H9 (cell line): ENCODE measurements at regions not wholly inside any gene's neighbourhood (a gene's known extent, or its start where the extent isn't known, plus 50 kb on each side); places are given as distances from the start of the nearest gene placed in this dataset.
"Not testable (repeated sequence)": the region's sequence is repeated elsewhere in the genome, so short reads cannot be mapped to it uniquely, and the experiment has no call there.

ENCODE experiments used
- DNase-seq: peaks from one replicate; pipeline ENCODE4 v3.0.0-alpha.2; 2017
- H2AFZ ChIP-seq: one replicate; pipeline ENCODE4 v1.6.1; 2013; ENCODE audit warnings: mild to moderate bottlenecking, low read length, control low read depth, moderate library complexity
- H2AK5ac ChIP-seq: 2 replicates; pipeline ENCODE4 v1.6.1; 2013; ENCODE audit warnings: low read length, control low read depth, mixed read lengths; ENCODE audit not compliant: insufficient read length
- H2BK120ac ChIP-seq: one replicate; pipeline ENCODE4 v1.6.1; 2013; ENCODE audit warnings: low read depth, mild to moderate bottlenecking, low read length, control low read depth, inconsistent platforms; ENCODE audit not compliant: poor library complexity, severe bottlenecking
- H2BK12ac ChIP-seq: 2 replicates; pipeline ENCODE4 v1.6.1; 2013; ENCODE audit warnings: low read length, control low read depth, mixed read lengths, low read depth; ENCODE audit not compliant: insufficient read length
- H2BK15ac ChIP-seq: 2 replicates; pipeline ENCODE4 v1.6.1; 2013; ENCODE audit warnings: low read depth, low read length, control low read depth
- H2BK20ac ChIP-seq: one replicate; pipeline ENCODE4 v1.6.1; 2013; ENCODE audit warnings: low read depth, mild to moderate bottlenecking, low read length, control low read depth, inconsistent platforms; ENCODE audit not compliant: poor library complexity, severe bottlenecking
- H2BK5ac ChIP-seq: 2 replicates; pipeline ENCODE4 v1.6.1; 2013; ENCODE audit warnings: low read length, control low read depth, mixed read lengths; ENCODE audit not compliant: insufficient read length
- H3K14ac ChIP-seq: 2 replicates; pipeline ENCODE4 v1.6.1; 2013; ENCODE audit warnings: low read length, control low read depth; ENCODE audit not compliant: insufficient read depth
- H3K18ac ChIP-seq: 2 replicates; pipeline ENCODE4 v1.6.1; 2013; ENCODE audit warnings: low read depth, mild to moderate bottlenecking, mixed read lengths, low read length, control low read depth; ENCODE audit not compliant: insufficient read length
- H3K23ac ChIP-seq: 2 replicates; pipeline ENCODE4 v1.6.1; 2013; ENCODE audit warnings: low read length, control low read depth, mixed read lengths, low read depth; ENCODE audit not compliant: insufficient read length
- H3K23me2 ChIP-seq: 2 replicates; pipeline ENCODE4 v1.6.1; 2013; ENCODE audit warnings: low read depth, mild to moderate bottlenecking, mixed read lengths, low read length, control low read depth; ENCODE audit not compliant: insufficient read length, poor library complexity, severe bottlenecking
- H3K27ac ChIP-seq: 2 replicates; pipeline ENCODE4 v1.5.1; 2013; ENCODE audit warnings: low read length, control low read depth, mixed read lengths, low read depth; ENCODE audit not compliant: insufficient read length
- H3K27me3 ChIP-seq: 2 replicates; pipeline ENCODE4 v1.6.1; 2013; ENCODE audit warnings: low read length, control low read depth, inconsistent platforms; ENCODE audit not compliant: insufficient read depth
- H3K4ac ChIP-seq: 2 replicates; pipeline ENCODE4 v1.6.1; 2013; ENCODE audit warnings: low read depth, mild to moderate bottlenecking, control low read depth, inconsistent platforms, low read length, moderate library complexity
- H3K4me1 ChIP-seq: 2 replicates; pipeline ENCODE4 v1.6.1; 2013; ENCODE audit warnings: low read length, control low read depth, inconsistent platforms; ENCODE audit not compliant: insufficient read depth
- H3K4me2 ChIP-seq: 2 replicates; pipeline ENCODE4 v1.6.1; 2013; ENCODE audit warnings: low read length, control low read depth, mixed read lengths; ENCODE audit not compliant: insufficient read length, insufficient read depth
- H3K56ac ChIP-seq: 2 replicates; pipeline ENCODE4 v1.6.1; 2013; ENCODE audit warnings: low read depth, mild to moderate bottlenecking, mixed read lengths, low read length, control low read depth; ENCODE audit not compliant: insufficient read length
- H3K79me1 ChIP-seq: 2 replicates; pipeline ENCODE4 v1.6.1; 2013; ENCODE audit warnings: low read depth, mild to moderate bottlenecking, moderate library complexity, low read length, control low read depth, inconsistent platforms; ENCODE audit not compliant: insufficient read depth, poor library complexity, severe bottlenecking
- H3K79me2 ChIP-seq: 2 replicates; pipeline ENCODE4 v1.6.1; 2013; ENCODE audit warnings: low read length, control low read depth, inconsistent platforms; ENCODE audit not compliant: insufficient read depth
- H3K9ac ChIP-seq: 2 replicates; pipeline ENCODE4 v1.6.1; 2013; ENCODE audit warnings: low read length, control low read depth, mixed read lengths; ENCODE audit not compliant: insufficient read length; ENCODE audit errors: extremely low read depth
- H3K9me3 ChIP-seq: one replicate; pipeline ENCODE4 v1.6.1; 2013; ENCODE audit warnings: low read depth, low read length, inconsistent platforms; ENCODE audit not compliant: control insufficient read depth
- H3T11ph ChIP-seq: one replicate; pipeline ENCODE4 v1.6.1; 2013; ENCODE audit warnings: mild to moderate bottlenecking, low read length, control low read depth, inconsistent platforms
- H4K20me1 ChIP-seq: one replicate; pipeline ENCODE4 v1.6.1; 2013; ENCODE audit not compliant: control insufficient read depth, insufficient read length, insufficient read depth
- H4K5ac ChIP-seq: 2 replicates; pipeline ENCODE4 v1.6.1; 2013; ENCODE audit warnings: low read depth, mild to moderate bottlenecking, mixed read lengths, low read length, control low read depth; ENCODE audit not compliant: insufficient read length
- H4K8ac ChIP-seq: replicated peaks from 2 replicates; pipeline ENCODE4 v1.6.1; 2013; ENCODE audit warnings: low read length, control low read depth, mixed read lengths, low read depth; ENCODE audit not compliant: insufficient read length
- H4K91ac ChIP-seq: 2 replicates; pipeline ENCODE4 v1.6.1; 2013; ENCODE audit warnings: low read depth, mild to moderate bottlenecking, moderate library complexity, mixed read lengths, low read length, control low read depth; ENCODE audit not compliant: insufficient read length
- H3K27ac Mint-ChIP-seq, 3 experiments: 2 replicates in 2 of 3; 3 replicates in 1 of 3; pipeline ENCODE4 v1.8.0; 2020 to 2021; ENCODE audit warnings: mixed read lengths in 3 of 3, mild to moderate bottlenecking in 1 of 3, moderate library complexity in 1 of 3
- H3K27me3 Mint-ChIP-seq: 2 replicates; pipeline ENCODE4 v1.8.0; 2021; ENCODE audit warnings: low read depth, mild to moderate bottlenecking, moderate library complexity, mixed read lengths
- H3K36me3 Mint-ChIP-seq, 3 experiments: 2 replicates in 2 of 3; 3 replicates in 1 of 3; pipeline ENCODE4 v1.8.0; 2020 to 2021; ENCODE audit warnings: low read depth in 3 of 3, mixed read lengths in 3 of 3; ENCODE audit not compliant: insufficient read depth in 1 of 3
- H3K4me1 Mint-ChIP-seq, 2 experiments: 2 replicates each; pipeline ENCODE4 v1.8.0; 2020; ENCODE audit warnings: mixed read lengths in 2 of 2
- H3K4me3 Mint-ChIP-seq, 2 experiments: 2 replicates in 1 of 2; 3 replicates in 1 of 2; pipeline ENCODE4 v1.8.0; 2020 to 2021; ENCODE audit warnings: mild to moderate bottlenecking in 2 of 2, mixed read lengths in 2 of 2, moderate library complexity in 1 of 2
- H3K9me3 Mint-ChIP-seq, 2 experiments: 2 replicates in 1 of 2; 3 replicates in 1 of 2; pipeline ENCODE4 v1.8.0; 2020; ENCODE audit warnings: mild to moderate bottlenecking in 2 of 2, mixed read lengths in 2 of 2, moderate library complexity in 1 of 2
- WGBS: extraction: QIAGEN DNeasy Blood & Tissue Kit; methylation state at CpG from one replicate; pipeline ENCODE4 v1.1.7; 2013; ENCODE audit warnings: missing lambda C conversion rate, low lambda C conversion rate, mixed read lengths; ENCODE audit not compliant: insufficient read length; ENCODE audit errors: extremely low coverage; 5-methylcytosine and 5-hydroxymethylcytosine counted together

DNA sequence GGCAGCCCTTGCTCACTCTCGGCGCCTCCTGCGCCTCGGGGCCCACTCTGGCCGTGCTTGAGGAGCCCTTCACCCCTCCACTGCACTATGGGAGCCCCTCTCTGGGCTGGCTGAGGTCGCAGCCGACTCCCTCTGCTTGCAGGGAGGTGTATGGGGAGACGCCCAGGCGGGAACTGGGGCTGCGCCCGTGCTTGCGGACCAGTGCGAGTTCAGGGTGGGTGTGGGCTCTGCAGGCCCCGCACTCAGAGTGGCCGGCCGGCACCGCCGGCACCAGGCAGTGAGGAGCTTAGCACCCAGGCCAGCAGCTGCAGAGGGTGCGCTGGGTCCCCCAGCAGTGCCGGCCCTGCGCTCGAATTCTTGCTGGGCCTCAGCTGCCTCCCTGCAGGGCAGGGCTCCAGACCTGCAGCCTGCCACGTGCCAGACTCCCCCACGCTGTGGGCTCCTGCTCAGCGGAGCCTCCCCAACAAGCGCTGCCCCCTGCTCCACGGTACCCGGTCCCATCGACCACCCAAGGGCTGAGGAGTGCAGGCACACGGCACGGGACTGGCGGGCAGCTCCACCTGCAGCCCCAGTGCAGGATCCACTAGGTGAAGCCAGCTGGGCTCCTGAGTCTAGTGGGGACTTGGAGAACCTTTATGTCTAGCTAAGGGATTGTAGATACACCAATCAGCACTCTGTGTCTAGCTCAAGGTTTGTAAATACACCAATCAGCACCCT lies 54.0 kb upstream of the WWC2 start:
- not testable (repeated sequence) for H3K23me2 ChIP-seq, H3K56ac ChIP-seq, H3K4me1 Mint-ChIP-seq, H2AK5ac ChIP-seq, H2BK20ac ChIP-seq, H3K27ac ChIP-seq, H2BK15ac ChIP-seq, H3K23ac ChIP-seq, H3K79me1 ChIP-seq, H4K5ac ChIP-seq, H2AFZ ChIP-seq, H3K79me2 ChIP-seq, H3K27me3 Mint-ChIP-seq, H3K9ac ChIP-seq, H4K91ac ChIP-seq, H3K4me3 Mint-ChIP-seq, H3T11ph ChIP-seq, DNase-seq, H4K8ac ChIP-seq, H3K27me3 ChIP-seq, H3K4ac ChIP-seq, H3K4me1 ChIP-seq, H4K20me1 ChIP-seq, H3K14ac ChIP-seq, H3K4me2 ChIP-seq, H3K27ac Mint-ChIP-seq, H2BK12ac ChIP-seq, H2BK5ac ChIP-seq, H2BK120ac ChIP-seq, H3K9me3 ChIP-seq, H3K18ac ChIP-seq
- Mint-ChIP-seq H3K36me3 (peaks cover 5 to 28% (median 15%) of the 10 kb centered on the region in 3 experiments), H3K9me3 (peaks cover 30 to 41% of the 10 kb centered on the region in 2 experiments)
- no CpG with 5 or more reads among the region's 32 CpGs for WGBS
